Chondrocyte (in vitro differentiated cells): ENCODE measurements at regions not wholly inside any gene's neighbourhood (a gene's known extent, or its start where the extent isn't known, plus 50 kb on each side); places are given as distances from the start of the nearest gene placed in this dataset.

Experiments
- DNase-seq: peaks from one replicate; pipeline ENCODE4 v3.0.0; 2021; ENCODE audit warnings: mixed read lengths, low spot score
- H3K27ac Mint-ChIP-seq: one replicate; pipeline ENCODE4 v1.8.0; 2021; ENCODE audit warnings: mild to moderate bottlenecking, moderate library complexity, mixed read lengths; ENCODE audit not compliant: unreplicated experiment
- H3K27me3 Mint-ChIP-seq: 2 replicates; pipeline ENCODE4 v1.8.0; 2021; ENCODE audit warnings: low read depth, mixed read lengths
- H3K36me3 Mint-ChIP-seq: 2 replicates; pipeline ENCODE4 v1.8.0; 2021; ENCODE audit warnings: low read depth, mixed read lengths
- H3K4me1 Mint-ChIP-seq: 2 replicates; pipeline ENCODE4 v1.8.0; 2021; ENCODE audit warnings: low read depth, mild to moderate bottlenecking, mixed read lengths
- H3K4me3 Mint-ChIP-seq: one replicate; pipeline ENCODE4 v1.8.0; 2021; ENCODE audit warnings: mild to moderate bottlenecking, moderate library complexity, mixed read lengths; ENCODE audit not compliant: unreplicated experiment
- H3K9me3 Mint-ChIP-seq: 2 replicates; pipeline ENCODE4 v1.8.0; 2021; ENCODE audit warnings: low read depth, mixed read lengths
- CTCF ChIP-seq: fragments of 200-600 bp; sonication (generic); IDR thresholded peaks from 2 replicates; pipeline ENCODE4 v1.5.0; 2021; ENCODE audit warnings: antibody characterized with exemption, mild to moderate bottlenecking, moderate library complexity

DNA sequence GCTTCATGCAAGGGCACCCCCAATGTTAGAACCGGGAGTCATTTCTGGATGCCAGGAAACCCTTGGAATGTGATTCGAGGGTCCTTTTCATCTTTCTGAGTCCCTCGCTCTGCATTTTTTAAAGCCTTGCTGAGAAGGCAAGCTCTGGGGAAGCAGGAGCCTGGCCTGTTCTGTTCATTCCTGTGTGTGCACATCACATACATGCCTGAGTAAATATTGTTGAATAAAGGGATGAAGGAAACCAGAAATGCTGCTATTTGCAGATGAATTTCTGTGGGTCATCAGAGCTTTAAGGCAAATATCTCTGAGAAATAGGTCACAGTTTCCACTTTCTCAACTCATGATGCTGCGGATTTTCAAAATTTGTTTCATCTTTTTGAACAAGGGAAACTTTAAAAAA lies 170.1 kb downstream of the PAH start:
- Mint-ChIP-seq H3K36me3 (no peaks in the 10 kb centered on the region), H3K4me3 (no peak overlapping the region), H3K27me3 (no peaks in the 10 kb centered on the region), H3K27ac (no peak overlapping the region), H3K4me1 (no peaks in the 10 kb centered on the region), H3K9me3 (no peaks in the 10 kb centered on the region)
- DNase-seq: no peak
- TF ChIP-seq CTCF: no peak

DNA sequence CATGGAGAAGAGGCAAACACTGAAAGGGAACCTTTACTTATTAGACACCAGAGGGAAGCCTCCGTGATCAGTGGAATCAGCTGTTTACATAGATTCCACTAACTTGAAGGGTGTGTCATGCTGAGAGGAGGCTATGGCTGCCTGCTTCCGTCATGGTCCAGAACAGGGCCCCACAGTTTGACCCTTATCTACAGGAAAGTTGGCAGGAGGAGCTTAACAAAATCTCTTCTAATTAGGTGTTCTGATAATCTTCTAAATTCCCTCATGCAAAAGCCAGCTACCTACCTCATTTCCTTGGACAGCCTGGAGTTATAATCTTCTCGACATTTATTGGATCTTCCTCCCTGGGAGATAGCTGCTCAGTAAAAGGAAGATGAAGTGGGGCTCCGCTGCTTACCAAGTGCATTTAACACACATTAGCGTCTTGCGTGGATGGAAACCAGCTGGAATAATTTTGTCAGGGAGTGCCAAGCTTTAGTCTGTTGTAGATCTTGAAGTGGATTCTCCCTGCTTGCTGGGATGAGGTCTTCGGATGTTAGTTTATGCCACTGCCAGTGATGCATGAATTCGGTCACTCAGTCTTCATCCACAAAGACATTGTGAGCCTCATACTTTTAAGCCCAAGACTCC lies 171.0 kb downstream of the PAH start:
- no peak overlapping the region for H3K27ac Mint-ChIP-seq
- H3K4me1 Mint-ChIP-seq: peaks cover 2% of the 10 kb centered on the region
- H3K4me3 Mint-ChIP-seq: no peak overlapping the region

GRCh38 chr12:102741196-102741595 lies 175.8 kb downstream of the PAH start:
- H3K27ac Mint-ChIP-seq: no peak overlapping the region
- no peak overlapping the region for H3K4me3 Mint-ChIP-seq
- DNase-seq: no peak
- peaks cover 16% of the 10 kb centered on the region for H3K4me1 Mint-ChIP-seq
- peaks cover 3% of the 10 kb centered on the region for H3K36me3 Mint-ChIP-seq
- TF ChIP-seq CTCF: no peak
- H3K9me3 Mint-ChIP-seq: peaks cover 4% of the 10 kb centered on the region
- no peaks in the 10 kb centered on the region for H3K27me3 Mint-ChIP-seq

More for the DNA sequence above, 171.0 kb downstream of the PAH start:
- TF ChIP-seq CTCF: no peak
- Mint-ChIP-seq H3K27me3 (no peaks in the 10 kb centered on the region), H3K9me3 (no peaks in the 10 kb centered on the region), H3K36me3 (no peaks in the 10 kb centered on the region)
- DNase-seq: no peak

GRCh38 chr12:102740141-102740955 lies 176.7 kb downstream of the PAH start:
- H3K36me3 Mint-ChIP-seq: peaks cover 3% of the 10 kb centered on the region
- no peak for DNase-seq
- H3K9me3 Mint-ChIP-seq: peaks cover 5% of the 10 kb centered on the region
- TF ChIP-seq CTCF: peak; percentile 87
- peaks cover 16% of the 10 kb centered on the region for H3K4me1 Mint-ChIP-seq
- peak overlapping the region; percentile 62 for H3K27ac Mint-ChIP-seq
- H3K4me3 Mint-ChIP-seq: no peak overlapping the region
- no peaks in the 10 kb centered on the region for H3K27me3 Mint-ChIP-seq

DNA sequence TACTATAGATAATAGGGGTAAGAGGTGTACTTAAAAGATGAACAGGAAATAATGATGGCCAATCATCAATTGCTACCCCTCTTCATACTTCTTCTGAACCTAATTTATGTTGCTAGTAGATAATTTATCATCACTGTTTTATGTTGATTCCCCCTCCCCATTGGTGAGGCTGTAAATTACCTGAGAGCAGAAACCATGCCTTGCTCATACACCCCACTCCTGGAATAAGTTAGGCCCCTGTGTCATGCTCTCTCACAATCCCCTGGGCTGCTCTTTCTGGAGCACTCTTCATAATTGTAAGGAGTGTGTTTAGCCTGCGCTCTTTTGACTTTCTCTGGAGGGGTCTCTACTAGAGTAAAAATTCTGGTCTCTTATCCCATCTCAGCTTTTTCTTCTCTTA lies 180.7 kb downstream of the PAH start:
- TF ChIP-seq CTCF: no peak
- peaks cover 3% of the 10 kb centered on the region for H3K36me3 Mint-ChIP-seq
- peaks cover 5% of the 10 kb centered on the region for H3K9me3 Mint-ChIP-seq
- DNase-seq: no peak
- no peak overlapping the region for H3K4me3 Mint-ChIP-seq
- no peak overlapping the region for H3K27ac Mint-ChIP-seq
- no peaks in the 10 kb centered on the region for H3K27me3 Mint-ChIP-seq
- H3K4me1 Mint-ChIP-seq: peaks cover 16% of the 10 kb centered on the region
